Right lobe of liver (tissue), 4 donors: ENCODE measurements at regions not wholly inside any gene's neighbourhood (a gene's known extent, or its start where the extent isn't known, plus 50 kb on each side); places are given as distances from the start of the nearest gene placed in this dataset.

ENCODE experiments used
- CTCF ChIP-seq, 4 donors: fragments of 200-600 bp in 3 of 4; fragments of 450-650 bp in 1 of 4; IDR thresholded peaks; one replicate each; pipeline versions ENCODE4 v1.5.1 to v1.8.0; 2016 to 2022; ENCODE audit warnings: antibody characterized with exemption in 4 of 4, mild to moderate bottlenecking in 2 of 4
- POLR2A ChIP-seq: fragments of 450-650 bp; IDR thresholded peaks from one replicate; pipeline ENCODE4 v1.6.1; 2017; ENCODE audit warnings: antibody characterized with exemption, mild to moderate bottlenecking
- donor health status: DM: no; HTN: no; CAD: no.
- donor health status: DM: no; HTN: no; CAD: no.
- donor health status: DM: no; HTN: yes; CAD: no.

- TF ChIP-seq CTCF (IDR thresholded peaks at IDR 0.05), result no peak
- TF ChIP-seq POLR2A, result no peak
These were observed 330.1 kb downstream of the TDRD15 start for GRCh38 chr2:21453723-21454450.
